ENCODE measurements at regions not wholly inside any gene's neighbourhood (a gene's known extent, or its start where the extent isn't known, plus 50 kb on each side); places are given as distances from the start of the nearest gene placed in this dataset.
"Not testable (repeated sequence)": the region's sequence is repeated elsewhere in the genome, so short reads cannot be mapped to it uniquely, and the experiment has no call there.

DNA sequence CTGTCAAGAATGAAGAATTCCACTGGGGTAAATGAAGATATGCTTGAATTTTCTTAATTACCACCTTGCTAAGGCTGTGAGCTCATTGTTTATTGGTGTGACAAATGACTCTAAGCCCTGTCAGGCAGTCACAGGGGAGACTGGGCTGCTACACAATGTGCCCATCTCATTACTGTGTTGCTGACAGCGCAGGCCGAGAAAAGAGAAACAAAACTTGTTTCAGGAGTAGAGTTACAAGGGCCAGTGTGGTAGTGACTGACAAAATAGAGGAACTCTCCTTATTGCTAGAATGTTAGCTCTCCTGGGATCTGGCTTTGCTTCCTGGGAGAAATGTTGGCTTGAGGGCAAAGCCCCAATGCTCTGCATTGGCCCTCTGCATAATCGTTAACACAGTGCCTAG, 130.4 kb upstream of the CRBN start:
- DNase-seq: peak; percentile 0

DNA sequence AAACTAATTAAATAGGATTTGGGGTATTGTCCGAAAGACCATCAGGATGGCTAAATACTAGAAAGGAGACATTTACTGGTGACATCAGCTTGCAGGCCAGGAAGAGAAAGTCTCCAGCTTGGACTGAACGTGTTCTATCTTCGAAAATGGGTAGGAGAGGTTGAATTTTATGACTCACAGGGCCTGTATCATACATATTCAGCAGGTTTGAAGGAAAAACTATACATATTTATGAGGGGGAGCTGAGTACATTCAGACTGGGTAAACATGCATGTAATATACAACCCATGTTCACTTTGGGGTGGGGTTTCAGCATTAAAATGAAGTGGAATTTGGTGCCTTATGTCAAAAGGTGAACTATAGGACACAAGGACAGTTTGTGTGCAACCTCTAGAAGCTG, 129.3 kb upstream of the CRBN start:
- DNase-seq: no peak

DNA sequence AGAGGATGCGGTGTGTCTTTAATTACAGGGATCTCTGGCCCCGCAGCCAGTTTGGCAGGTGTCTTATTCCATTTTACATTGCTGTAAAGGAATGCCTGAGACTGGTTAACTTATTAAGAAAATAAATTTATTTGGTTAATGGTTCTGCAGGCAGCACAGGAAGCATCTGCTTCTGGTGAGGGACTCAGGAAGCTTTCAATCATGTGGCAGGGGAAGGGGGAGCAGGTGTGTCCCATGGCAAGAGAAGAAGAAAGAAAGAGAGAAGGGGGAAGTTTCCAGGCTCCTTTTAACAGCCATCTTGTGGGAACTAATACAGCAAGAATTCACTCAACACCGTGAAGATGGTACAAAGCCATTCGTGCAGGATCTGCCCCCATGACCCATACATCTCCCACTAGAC, 128.0 kb upstream of the CRBN start:
- DNase-seq: no peak

DNA sequence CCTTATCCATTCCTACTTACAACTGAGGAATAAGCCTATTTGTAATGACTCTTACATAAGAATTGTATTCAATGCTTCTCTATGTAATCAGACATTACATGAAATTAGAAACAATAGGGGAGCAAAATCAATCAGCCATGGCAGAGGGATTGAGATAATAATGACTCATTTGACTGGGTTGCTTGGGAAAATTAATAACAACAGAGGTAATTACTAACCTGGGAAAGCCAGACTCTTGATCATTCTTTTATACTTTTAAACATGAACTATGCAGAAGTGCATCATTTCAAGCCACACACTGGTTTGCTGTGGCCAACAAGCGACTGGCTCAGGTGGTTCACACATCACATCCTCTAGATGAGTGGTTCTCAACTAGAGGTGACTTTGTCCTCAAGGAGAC, 126.3 kb upstream of the CRBN start:
- no peak for DNase-seq

DNA sequence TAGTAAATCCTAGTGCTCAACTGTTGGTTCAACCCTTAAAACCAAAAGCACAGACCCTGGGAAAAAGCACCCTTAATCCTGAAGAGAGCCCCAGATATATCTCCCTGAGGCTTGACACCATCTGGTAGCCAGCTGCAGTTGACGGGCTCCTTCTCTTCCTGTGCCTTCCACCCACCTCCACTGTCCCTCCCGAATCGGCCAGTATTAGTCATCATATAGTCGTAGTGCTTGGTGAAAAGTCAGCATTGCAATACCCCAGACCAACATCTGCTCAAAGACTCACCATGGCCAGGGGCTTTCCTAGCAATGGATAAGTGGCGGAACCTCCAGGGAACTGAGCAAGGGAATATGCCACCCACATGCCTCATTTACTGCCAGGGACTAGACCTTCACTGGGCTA, 125.6 kb upstream of the CRBN start:
- no peak for DNase-seq

DNA sequence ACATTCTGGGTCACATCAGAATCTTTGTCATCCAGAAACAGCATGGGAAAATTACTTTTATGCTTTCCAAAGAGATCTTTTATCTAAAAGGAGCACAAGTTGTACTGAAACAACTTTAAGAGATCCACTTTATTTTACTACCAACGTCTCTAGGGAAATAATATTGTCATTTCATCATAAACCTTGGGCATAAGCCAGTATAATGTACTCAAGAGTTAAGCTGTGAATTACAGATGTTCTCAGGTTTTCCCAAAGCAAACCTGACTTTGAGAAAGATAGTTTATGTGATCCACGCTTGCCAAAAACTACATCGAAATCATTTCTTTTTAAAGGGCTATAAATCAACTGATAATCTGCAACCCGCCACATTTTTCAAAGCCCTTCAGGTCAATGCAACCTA, 124.1 kb upstream of the CRBN start:
- no peak for DNase-seq

DNA sequence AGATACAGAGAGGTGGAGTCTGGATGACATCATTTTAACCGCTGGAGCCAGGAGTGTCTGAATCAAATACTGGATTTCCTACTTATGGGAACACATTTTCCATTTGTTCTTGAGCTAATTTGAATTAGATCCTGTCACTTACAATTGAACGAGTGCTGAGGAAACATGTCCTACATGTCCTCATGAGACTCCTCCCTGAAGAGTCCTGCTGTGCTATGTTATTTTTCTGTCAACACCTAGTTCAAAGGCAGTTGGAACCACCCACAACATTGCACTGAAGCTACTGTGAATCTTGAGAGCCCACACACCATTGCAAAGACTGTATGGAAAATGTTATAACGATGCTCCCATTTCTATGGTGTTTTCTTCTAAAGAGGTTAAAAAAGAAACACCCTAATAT, 123.5 kb upstream of the CRBN start:
- DNase-seq: no peak

DNA sequence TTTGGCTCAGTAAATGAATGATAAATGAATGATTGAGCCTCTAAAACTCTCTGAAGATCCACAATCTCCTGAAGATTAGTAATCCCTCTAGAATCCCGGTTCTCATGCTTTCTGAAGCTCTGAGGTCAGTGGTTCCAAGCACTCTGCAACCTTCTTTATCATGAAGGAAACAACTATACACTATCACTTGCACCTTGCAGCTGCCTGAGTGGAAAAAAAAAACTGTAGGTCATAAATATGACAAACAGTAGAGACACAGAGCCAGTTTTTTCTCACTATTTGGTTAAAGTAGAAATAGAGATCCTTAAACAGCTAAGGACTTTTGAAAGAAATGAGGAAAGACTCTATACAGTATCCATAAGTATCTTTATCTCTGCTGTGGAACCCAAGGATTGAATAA, 122.0 kb upstream of the CRBN start:
- DNase-seq: no peak

DNA sequence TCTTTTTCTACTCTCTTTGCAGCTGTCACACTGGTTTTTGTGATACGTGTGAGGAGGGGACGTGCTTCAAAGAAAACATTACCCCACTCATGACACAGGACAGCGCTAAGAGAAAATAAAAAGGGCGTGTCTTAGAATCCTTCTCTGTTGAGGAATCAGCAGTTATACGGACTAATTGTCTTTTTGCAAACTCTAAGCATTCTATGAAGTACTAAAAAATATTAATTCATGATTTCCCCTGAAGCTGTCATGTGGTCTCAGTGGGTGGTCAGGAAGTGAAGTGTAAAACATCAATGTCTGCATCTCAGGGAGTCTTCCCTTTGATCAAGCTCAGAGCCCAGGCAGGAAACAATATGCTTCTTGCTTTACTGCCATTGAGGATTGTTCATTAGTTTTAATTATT, 117.5 kb upstream of the CRBN start:
- DNase-seq: no peak

DNA sequence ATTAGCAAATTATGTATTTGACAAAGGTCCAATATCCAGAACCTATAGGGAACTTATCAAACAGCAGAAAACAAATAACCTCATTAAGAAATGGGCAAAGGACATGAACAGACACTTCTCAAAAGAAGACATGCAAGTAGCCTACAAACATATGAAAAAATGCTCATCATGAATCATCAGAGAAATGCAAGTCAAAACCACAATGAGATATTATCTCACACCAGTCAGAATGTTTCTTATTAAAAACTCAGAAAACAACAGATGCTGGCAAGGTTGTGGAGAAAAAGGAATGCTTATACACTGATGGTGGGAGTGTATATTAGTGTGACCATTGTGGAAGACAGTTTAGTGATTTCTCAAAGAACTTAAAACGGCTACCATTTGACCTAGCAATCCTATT, 116.1 kb upstream of the CRBN start:
- DNase-seq: no peak

DNA sequence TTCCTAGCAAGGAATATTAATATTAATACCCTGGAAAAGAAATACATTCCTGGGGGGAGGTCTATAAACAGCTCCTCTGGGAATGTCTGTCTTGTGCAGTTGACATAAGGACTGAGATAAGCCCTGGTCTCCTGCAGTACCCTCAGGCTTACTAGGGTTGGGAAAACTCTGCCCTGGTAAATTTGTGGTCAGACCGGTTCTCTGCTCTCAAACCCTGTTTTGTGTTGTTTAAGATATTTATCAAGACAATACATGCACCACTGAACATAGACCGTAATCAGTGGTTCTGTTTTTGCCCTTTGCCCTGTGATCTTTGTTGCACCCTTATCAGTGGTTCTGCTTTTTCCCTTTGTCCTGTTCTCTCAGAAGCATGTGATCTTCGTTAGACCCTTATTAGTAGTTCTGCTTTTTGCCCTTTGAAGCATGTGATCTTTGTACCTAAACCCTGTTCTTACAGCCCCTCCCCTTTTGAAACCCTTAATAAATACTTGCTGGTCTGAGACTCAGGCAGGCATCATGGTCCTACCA, 112.3 kb upstream of the CRBN start:
- not testable (repeated sequence) for DNase-seq

DNA sequence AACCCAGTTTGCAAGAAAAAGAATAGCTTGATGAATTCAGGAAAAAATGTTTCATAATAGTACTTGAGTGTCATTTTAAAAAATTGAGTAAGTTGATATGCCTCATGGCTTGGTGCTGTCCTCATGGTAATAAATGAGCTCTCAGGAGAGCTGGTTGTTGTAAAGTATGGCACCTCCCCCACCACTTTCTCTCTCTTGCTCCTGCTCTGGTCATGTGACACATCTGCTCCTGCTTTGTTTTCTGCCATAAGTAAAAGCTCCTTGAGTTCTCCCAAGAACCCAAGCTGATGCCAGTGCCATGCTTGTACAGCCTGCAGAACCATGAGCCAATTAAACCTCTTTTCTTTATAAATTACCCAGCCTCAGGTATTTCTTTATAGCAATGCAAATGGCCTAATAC, 108.8 kb upstream of the CRBN start:
- DNase-seq: no peak

DNA sequence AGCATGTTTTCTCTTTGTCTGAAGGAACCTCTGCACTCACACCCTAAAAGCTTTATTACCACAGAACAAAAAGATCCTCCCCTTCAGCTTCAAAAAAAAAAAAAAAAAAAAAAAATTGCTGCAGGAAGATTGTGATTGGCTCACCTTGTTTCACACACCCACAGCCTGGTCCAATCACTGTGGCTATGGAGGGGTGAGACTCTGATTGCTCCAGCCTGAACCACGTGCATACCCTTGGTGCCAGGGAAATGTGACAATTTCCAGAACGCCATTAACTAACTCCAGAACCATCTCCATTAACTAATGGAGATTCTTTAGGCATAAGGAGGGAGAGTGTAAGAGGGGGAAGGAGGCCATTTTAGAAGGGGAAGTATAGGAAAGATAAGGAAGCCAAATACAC, 106.5 kb upstream of the CRBN start:
- no peak for DNase-seq

DNA sequence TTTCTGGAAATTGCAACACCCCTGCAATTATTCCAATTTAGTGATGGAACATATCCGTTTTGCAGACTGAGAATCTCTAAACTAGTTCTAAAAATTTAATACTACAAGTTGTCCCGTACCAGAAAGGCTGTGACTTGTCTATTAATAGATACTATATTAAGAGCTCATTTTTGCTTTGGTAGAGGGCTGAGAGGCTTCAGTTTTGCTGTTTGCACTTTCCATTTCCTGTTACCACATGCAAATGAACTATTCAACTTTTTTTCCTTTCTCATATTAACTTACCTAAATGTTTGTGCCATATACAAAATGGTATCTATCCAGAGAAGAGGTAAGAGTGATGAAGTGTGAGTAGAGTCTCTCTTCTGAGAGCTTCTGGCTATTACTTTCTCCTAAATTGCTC, 101.5 kb upstream of the CRBN start:
- DNase-seq: no peak

DNA sequence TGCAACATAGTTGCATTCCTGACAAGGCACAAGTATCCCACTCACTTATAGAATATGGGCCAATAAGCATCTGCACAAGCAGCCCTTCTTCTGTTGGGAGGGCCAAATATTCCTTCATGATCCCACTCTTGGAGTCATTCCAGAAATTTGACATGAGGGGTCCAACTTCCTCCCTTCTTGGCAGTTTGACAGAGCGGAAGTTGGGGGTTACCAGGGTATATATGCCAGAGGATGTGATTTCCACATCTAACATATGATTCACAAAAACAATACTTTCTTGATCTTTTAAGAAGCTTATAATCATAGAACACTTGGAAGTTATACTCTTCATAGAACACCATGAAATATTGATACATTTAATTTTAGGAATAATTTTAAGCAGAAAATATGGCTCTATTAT, 100.9 kb upstream of the CRBN start:
- peak; percentile 2 for DNase-seq

DNA sequence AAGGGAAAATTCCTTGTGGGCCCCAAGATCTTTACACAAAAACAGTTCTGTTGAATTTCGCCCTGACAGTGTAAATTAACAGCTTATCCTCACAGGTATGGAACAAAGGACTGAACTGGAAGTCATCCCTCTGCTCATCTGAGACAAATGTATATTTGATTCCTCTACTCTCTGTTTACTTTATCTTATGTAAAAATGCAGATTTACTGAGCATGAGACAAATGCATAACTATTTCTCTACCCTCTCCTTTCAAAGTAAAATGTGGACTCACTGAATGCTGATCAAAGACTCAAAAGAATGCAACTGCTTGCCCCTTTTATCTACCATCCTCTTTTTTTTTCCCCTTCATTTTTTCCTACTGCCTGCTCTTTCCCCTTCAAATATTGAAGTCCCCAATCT, 98.6 kb upstream of the CRBN start:
- DNase-seq: no peak

DNA sequence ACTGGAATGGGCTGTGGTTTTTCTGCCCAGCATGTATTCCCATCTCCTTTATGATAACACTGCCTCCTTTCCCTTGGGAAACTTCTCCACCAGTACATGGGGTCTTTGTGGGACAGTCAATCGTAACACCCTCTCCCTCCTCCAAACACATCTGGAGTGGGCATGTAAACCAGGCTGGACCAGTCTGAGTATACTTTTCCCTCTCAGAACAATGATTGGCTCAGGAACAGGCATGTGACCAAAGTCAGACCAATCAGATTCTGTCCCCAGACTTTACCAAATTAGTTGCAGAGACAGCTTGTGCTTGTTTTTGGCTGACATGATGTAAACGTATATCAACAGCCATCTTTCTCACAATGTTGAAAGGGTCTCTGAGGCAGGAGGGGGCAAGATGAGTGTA, 97.1 kb upstream of the CRBN start:
- no peak for DNase-seq

DNA sequence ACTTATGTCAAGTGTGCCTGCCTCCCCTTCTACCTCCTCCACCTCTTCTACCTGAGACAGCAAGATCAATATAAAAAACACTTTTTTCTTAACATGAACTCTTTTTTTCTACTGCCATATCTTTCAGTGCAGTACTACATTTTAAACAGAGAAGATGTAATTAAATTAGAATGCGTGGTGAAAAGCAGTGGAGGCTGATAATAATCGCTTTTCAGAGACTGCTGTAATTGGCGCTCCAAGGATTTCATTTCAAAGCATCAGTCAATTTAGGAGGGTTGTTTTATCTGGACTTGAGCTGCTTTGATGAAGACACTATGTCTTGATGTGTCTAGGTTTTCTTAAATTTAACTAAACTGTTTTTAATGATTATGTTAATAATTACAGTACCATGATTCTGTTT, 85.3 kb upstream of the CRBN start:
- no peak for DNase-seq

DNA sequence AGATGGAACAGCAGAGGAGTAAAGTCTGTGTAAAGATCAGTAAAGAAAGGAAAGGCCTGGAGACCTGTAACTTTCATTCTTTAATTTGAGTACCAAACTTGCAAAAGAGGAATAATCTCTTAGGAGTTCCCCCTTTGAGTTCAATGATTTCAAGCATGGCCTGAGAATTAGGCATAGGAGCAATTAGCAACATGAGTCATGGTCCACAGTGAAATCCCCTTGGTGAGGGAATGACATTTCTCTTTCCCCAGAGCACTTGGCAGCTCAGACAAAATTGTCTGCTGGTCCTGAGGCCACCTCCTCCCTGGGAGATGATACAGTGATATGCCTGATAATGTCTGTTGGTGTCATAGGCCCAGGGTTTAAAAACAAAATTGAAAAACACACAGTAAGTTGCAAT, 81.4 kb upstream of the CRBN start:
- DNase-seq: peak; percentile 74

DNA sequence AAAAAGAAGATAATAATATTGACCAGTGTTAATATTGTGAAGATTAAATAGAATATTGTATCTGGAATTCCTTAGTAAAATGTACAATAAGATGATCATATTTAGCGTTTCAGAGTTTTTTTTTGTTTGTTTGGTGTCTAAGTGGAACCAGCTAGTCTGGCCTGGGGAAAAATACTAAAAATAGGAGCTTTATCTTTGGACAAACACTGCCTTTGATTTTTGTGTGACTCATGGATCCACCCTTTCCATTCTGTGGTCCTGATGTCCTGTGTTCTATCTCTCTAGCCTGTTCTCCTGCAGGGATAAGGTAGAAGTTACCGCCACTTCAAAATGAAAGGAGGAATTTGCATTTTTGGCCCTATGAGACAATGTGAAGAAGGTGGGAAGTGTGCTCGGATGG, 79.7 kb upstream of the CRBN start:
- DNase-seq: no peak

DNA sequence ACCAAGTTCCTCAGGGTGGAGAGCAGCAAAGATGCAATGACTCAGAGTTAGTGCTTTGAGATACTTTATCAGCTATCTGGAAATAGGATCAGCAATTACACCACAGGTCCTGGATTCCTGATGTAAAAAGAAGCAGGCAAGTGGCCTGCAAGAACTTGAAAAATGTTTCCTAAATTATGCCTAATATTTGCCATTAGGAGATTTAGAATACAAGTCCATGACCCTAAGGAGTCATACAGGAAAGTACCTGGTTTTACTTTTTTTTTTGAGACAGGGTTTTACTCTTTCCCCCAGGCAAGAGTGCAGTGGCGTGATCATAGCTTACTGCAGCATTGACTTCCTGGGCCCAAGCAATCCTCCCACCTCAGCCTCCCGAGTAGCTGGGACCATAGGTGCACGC, 78.8 kb upstream of the CRBN start:
- DNase-seq: no peak

DNA sequence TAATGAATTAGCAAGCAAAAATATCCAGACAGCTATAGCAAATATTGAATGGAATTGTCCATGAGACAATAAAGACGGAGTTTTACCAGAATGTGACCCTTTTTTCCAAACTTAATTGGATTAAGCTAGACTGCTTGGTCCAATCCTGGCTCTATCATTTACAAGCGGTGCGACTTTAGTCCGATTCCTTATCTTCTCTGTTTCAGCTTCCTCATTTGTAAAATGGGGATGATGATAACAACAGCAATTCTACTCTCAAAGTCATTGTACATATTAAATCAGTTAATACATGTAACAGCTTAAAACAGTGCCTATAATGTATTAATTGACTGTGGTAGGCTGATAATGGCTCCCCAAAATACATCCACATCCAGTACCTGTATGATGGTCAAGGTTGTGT, 62.1 kb upstream of the CRBN start:
- no peak for DNase-seq

DNA sequence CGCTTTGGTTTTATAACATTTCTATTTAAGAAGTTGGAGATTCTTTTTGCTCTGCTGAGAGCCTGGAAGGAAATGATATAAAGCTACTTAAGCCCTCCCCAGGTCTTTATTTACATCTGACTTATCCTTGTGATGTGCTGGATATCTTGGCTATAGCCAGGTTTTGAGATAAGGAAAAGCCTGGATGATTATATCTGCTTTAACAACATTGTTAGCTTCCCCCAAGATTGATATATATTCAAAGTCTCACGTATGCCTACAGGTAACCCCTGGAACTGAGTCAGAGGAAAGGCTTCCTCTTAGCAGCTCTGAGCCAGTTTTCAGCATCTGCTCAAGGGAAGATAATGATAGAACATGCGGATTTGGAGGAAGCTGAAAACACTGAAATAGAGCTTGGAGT, 61.5 kb upstream of the CRBN start:
- no peak for DNase-seq

DNA sequence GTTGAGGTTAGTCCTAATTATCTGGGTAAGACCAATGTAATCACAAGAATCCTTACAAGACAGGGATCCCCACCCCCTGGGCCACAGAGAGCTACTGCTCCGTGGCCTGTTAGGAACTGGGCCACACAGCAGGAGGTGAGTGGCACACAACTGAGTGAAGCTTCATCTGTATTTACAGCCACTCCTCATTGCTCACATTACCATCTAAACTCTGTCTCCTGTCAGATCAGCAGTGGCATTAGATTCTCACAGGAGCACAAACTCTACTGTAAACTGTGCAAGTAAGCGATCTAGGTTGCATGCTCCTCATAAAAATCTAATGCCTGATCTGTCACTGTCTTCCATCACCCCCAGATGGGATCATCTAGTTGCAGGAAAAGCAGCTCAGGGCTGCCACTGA, 58.5 kb upstream of the CRBN start:
- DNase-seq: no peak

DNA sequence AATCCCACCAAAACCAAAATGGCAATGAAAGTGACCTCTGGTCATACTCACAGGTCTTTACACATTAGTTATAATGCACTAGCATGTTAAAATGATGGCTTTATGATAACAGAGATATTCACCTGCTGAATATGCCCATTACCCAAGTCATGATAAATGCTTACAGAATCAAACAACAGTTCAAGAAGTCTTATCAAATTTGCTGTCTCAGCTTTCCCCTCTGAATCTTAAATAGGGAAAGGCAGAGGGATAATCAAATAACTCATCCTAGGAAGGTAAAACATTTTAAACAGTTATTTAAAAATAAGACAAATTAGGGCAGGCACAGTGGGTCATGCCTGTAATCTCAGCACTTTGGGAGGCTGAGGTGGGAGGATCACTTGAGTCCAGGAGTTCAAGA, 52.8 kb upstream of the CRBN start:
- DNase-seq: no peak

Measured in inflammatory macrophage treated with lipopolysaccharide for 4 hours (primary cell).